K562 (cell line): ENCODE measurements at regions not wholly inside any gene's neighbourhood (a gene's known extent, or its start where the extent isn't known, plus 50 kb on each side); places are given as distances from the start of the nearest gene placed in this dataset.

Experiments used
- ATAC-seq: fragments of 200-7000 bp; cut with Tn5 transposase; 3 replicates; pipeline ENCODE4 v1.9.1; 2020; ENCODE audit warnings: moderate library complexity
- BruUV-seq: library from RNA; stranded (reverse); fragments of 400-500 nt; replicated peaks from 2 replicates; lab custom pipeline; 2021; lab: Mats Ljungman, UMichigan
- CTCF ChIA-PET: fragments of 300-600 bp; formaldehyde crosslinking; extraction: SDS; loops from one replicate; lab custom pipeline; 2021; ENCODE audit warnings: low intra/inter-chr PET ratio; lab: Yijun Ruan, JAX
- POLR2A ChIA-PET: fragments of 300-600, 350-650 bp; sonication (Branson Sonifier 250); formaldehyde crosslinking; extraction: SDS; loops from one replicate; lab custom pipeline; 2021; ENCODE audit warnings: antibody characterized with exemption, inconsistent platforms; lab: Yijun Ruan, JAX
- DNase-seq, 4 experiments: peaks; one replicate each; pipeline versions ENCODE4 v3.0.0 to v3.0.0-alpha.2; 2011 to 2018; ENCODE audit warnings: low spot score in 3 of 4, mixed read lengths in 3 of 4; ENCODE audit errors: extremely low read depth in 1 of 4
- FAIRE-seq: peaks from 2 replicates; lab custom pipeline; 2011; peaks lifted over from hg19 to GRCh38; lab: Jason Lieb, UNC
- H2AFZ ChIP-seq: 2 replicates; pipeline ENCODE4 v1.6.0; 2011; ENCODE audit warnings: low read depth, low read length, control low read depth, inconsistent platforms
- H3K27ac ChIP-seq: fragments of 200-600 bp; 3 replicates; pipeline ENCODE4 v1.8.0; 2011; ENCODE audit warnings: low read depth, mild to moderate bottlenecking, control low read depth, inconsistent platforms, low read length, moderate library complexity, mixed read lengths; ENCODE audit errors: extremely low read depth
- H3K27me3 ChIP-seq, 2 experiments: fragments of 300-600 bp in 1 of 2; 2 replicates in 1 of 2; 3 replicates in 1 of 2; pipeline versions ENCODE4 v1.6.0 to v1.8.0; 2011; ENCODE audit warnings: inconsistent platforms in 2 of 2, low read length in 2 of 2, mild to moderate bottlenecking in 1 of 2, mixed read lengths in 1 of 2, moderate library complexity in 1 of 2; ENCODE audit not compliant: control insufficient read depth in 2 of 2, insufficient read depth in 2 of 2
- H3K36me3 ChIP-seq: fragments of 300-600 bp; 3 replicates; pipeline ENCODE4 v1.8.0; 2011; ENCODE audit warnings: mild to moderate bottlenecking, low read length, inconsistent platforms; ENCODE audit not compliant: control insufficient read depth, insufficient read depth
- H3K4me1 ChIP-seq, 2 experiments: fragments of 200-600 bp in 1 of 2; replicated peaks in 1 of 2; 2 replicates in 1 of 2; 3 replicates in 1 of 2; pipeline versions ENCODE4 v1.5.1 to v1.8.0; 2011; ENCODE audit warnings: inconsistent platforms in 2 of 2, low read length in 2 of 2, mild to moderate bottlenecking in 1 of 2, mixed read lengths in 1 of 2, moderate library complexity in 1 of 2; ENCODE audit not compliant: control insufficient read depth in 2 of 2, insufficient read depth in 2 of 2
- H3K4me2 ChIP-seq: 2 replicates; pipeline ENCODE4 v1.6.1; 2011; ENCODE audit warnings: low read length, control low read depth, inconsistent platforms, mixed read lengths; ENCODE audit not compliant: insufficient read depth
- H3K4me3 ChIP-seq: fragments of 200-600 bp; sonication (generic), shearing (Covaris generic); 2 replicates; pipeline ENCODE4 v1.5.1; 2016; ENCODE audit warnings: control low read depth, inconsistent platforms
- H3K79me2 ChIP-seq: fragments of 200-600 bp; 3 replicates; pipeline ENCODE4 v1.8.0; 2011; ENCODE audit warnings: low read length, inconsistent platforms; ENCODE audit not compliant: control insufficient read depth, insufficient read depth
- H3K9ac ChIP-seq, 2 experiments: 2 replicates each; pipeline versions ENCODE4 v1.6.0 to v1.6.1; 2011; ENCODE audit warnings: low read depth in 2 of 2, low read length in 2 of 2, control low read depth in 1 of 2, inconsistent platforms in 1 of 2, mild to moderate bottlenecking in 1 of 2, mixed read lengths in 1 of 2; ENCODE audit not compliant: insufficient read depth in 1 of 2
- H3K9me1 ChIP-seq: one replicate; pipeline ENCODE4 v1.6.0; 2011; ENCODE audit warnings: inconsistent platforms, mild to moderate bottlenecking, low read length, moderate library complexity; ENCODE audit not compliant: control insufficient read depth, insufficient read depth
- H3K9me3 ChIP-seq: replicated peaks from 2 replicates; pipeline ENCODE4 v1.5.1; 2011; ENCODE audit warnings: low read depth, low read length, inconsistent platforms; ENCODE audit not compliant: control insufficient read depth, insufficient read depth
- H4K20me1 ChIP-seq: replicated peaks from 2 replicates; pipeline ENCODE4 v1.6.1; 2011; ENCODE audit warnings: low read length, inconsistent platforms, mixed read lengths; ENCODE audit not compliant: control insufficient read depth, insufficient read depth
- C11orf30 ChIP-seq: fragments of 450-650 bp; IDR thresholded peaks from 2 replicates; pipeline ENCODE4 v1.6.1; 2016; ENCODE audit warnings: low read depth, mild to moderate bottlenecking
- EP300 ChIP-seq: IDR thresholded peaks from 2 replicates; pipeline ENCODE4 v1.6.1; 2012; ENCODE audit warnings: low read length, improper control_type of control experiment
- EWSR1 ChIP-seq: fragments of 450-650 bp; IDR thresholded peaks from 2 replicates; pipeline ENCODE4 v1.6.1; 2018; ENCODE audit warnings: borderline replicate concordance, mild to moderate bottlenecking, low read depth, moderate library complexity; ENCODE audit not compliant: partially characterized antibody
- HEY1 ChIP-seq: fragments of 250-450 bp; sonication (Bioruptor Pico); IDR thresholded peaks from 2 replicates; pipeline ENCODE4 v1.5.0; 2020; ENCODE audit warnings: mild to moderate bottlenecking, moderate library complexity, borderline replicate concordance
- HMGN3 ChIP-seq: IDR thresholded peaks from 2 replicates; pipeline ENCODE4 v1.6.1; 2011; ENCODE audit warnings: borderline replicate concordance, low read depth, mild to moderate bottlenecking, mixed read lengths, low read length; ENCODE audit not compliant: insufficient read length; ENCODE audit errors: extremely low read depth
- NFXL1 ChIP-seq: fragments of 450-650 bp; formaldehyde crosslinking; IDR thresholded peaks from 2 replicates; pipeline ENCODE4 v1.4.0; 2021; ENCODE audit warnings: mild to moderate bottlenecking
- SREBF1 ChIP-seq: fragments of 150-350 bp; IDR thresholded peaks from 2 replicates; pipeline ENCODE4 v1.6.1; 2014; ENCODE audit warnings: antibody characterized with exemption, low read depth, low read length, borderline replicate concordance
- TCF7L2 ChIP-seq: fragments of 150-350 bp; IDR thresholded peaks from 2 replicates; pipeline ENCODE4 v1.6.1; 2016; ENCODE audit warnings: low read depth, mild to moderate bottlenecking, low read length, moderate library complexity
- TEAD4 ChIP-seq, 2 experiments: sonication (generic) in 1 of 2; formaldehyde crosslinking in 1 of 2; IDR thresholded peaks; 2 replicates each; pipeline versions ENCODE4 v1.6.1 to v1.8.0; 2012 to 2022; ENCODE audit warnings: borderline replicate concordance in 1 of 2, inconsistent platforms in 1 of 2, low read length in 1 of 2, mild to moderate bottlenecking in 1 of 2, missing genetic modification reagents in 1 of 2
- ZNF354B ChIP-seq: fragments of 250-450 bp; sonication (Bioruptor Pico); IDR thresholded peaks from 2 replicates; pipeline ENCODE4 v1.4.0; 2020
- ZNF592 ChIP-seq: fragments of 450-650 bp; IDR thresholded peaks from 2 replicates; pipeline ENCODE4 v1.6.1; 2017; ENCODE audit warnings: antibody characterized with exemption, mild to moderate bottlenecking
- WGBS: fragments of 100-300 bp; shearing (Covaris generic); methylation state at CpG from one replicate; pipeline ENCODE4 v1.1.6; 2016; ENCODE audit warnings: low coverage, mixed read lengths; ENCODE audit not compliant: insufficient coverage; ENCODE audit errors: missing lambda C conversion rate; 5-methylcytosine and 5-hydroxymethylcytosine counted together
- in situ Hi-C: fragments of 300-500 bp; cut with MboI; formaldehyde crosslinking; loops from 4 replicates; pipeline ENCODE4 v1.15.0; 2018; ENCODE audit warnings: inconsistent platforms, mixed read lengths
- intact Hi-C: fragments of 100-400 bp; cut with micrococcal nuclease; formaldehyde crosslinking; loops from 2 replicates; pipeline ENCODE4 v1.14.2; 2022
- TF ChIP-seq, protein P1 (sequence below), 2 experiments: fragments of 450-650 bp in 1 of 2; IDR thresholded peaks; 2 replicates each; pipeline ENCODE4 v1.6.1; 2011 to 2017; ENCODE audit warnings: low read depth in 2 of 2, antibody characterized with exemption in 1 of 2, borderline replicate concordance in 1 of 2, low read length in 1 of 2, mild to moderate bottlenecking in 1 of 2, mixed read lengths in 1 of 2; ENCODE audit not compliant: control insufficient read depth in 1 of 2

DNA sequence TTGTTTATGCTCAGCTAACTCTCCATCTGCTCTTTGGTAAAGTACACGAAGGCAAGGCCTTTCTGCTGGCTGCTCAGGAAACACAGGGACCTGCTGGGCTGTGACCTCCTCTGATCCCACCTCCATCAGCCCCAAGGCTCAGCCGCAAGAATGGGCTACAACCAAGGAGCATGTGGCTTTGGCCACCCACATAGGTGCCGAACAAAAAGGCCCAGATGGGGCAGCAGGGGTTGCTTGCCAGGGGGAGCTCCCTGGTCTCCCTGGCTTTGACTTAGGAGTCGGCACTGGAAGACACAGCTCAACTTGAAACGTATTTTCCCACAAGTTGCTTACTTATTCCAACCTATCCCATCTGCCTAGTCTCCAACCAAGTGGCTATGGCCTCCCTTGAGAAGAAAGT, 461.1 kb downstream of the ICE1 start (continued):
- no peak for TF ChIP-seq ZNF354B (CRISPR knock-in tag)
- TF ChIP-seq SREBF1: no peak
- no peak for TF ChIP-seq HEY1 (CRISPR knock-in tag)
- TF ChIP-seq HMGN3: no peak
- TF ChIP-seq NFXL1 (CRISPR knock-in tag): no peak
- no peak for TF ChIP-seq TEAD4 (IDR thresholded peaks at IDR 0.05; ENCODE audit: low read length)
- no peak for TF ChIP-seq TEAD4 (CRISPR knock-in tag; IDR thresholded peaks at IDR 0.05; ENCODE audit: borderline replicate concordance)
- no peak for TF ChIP-seq TCF7L2

GRCh38 chr5:5883146-5883545, 460.7 kb downstream of the ICE1 start:
- H3K4me1 ChIP-seq: peaks cover 0 to 7% of the 10 kb centered on the region in 2 experiments; a peak in 2 of 5 replicates
- POLR2A ChIA-PET: no interaction called here
- intact Hi-C loops: no loop called here
- TF ChIP-seq C11orf30: no peak
- TF ChIP-seq ZNF592: no peak
- TF ChIP-seq, protein P1, sequence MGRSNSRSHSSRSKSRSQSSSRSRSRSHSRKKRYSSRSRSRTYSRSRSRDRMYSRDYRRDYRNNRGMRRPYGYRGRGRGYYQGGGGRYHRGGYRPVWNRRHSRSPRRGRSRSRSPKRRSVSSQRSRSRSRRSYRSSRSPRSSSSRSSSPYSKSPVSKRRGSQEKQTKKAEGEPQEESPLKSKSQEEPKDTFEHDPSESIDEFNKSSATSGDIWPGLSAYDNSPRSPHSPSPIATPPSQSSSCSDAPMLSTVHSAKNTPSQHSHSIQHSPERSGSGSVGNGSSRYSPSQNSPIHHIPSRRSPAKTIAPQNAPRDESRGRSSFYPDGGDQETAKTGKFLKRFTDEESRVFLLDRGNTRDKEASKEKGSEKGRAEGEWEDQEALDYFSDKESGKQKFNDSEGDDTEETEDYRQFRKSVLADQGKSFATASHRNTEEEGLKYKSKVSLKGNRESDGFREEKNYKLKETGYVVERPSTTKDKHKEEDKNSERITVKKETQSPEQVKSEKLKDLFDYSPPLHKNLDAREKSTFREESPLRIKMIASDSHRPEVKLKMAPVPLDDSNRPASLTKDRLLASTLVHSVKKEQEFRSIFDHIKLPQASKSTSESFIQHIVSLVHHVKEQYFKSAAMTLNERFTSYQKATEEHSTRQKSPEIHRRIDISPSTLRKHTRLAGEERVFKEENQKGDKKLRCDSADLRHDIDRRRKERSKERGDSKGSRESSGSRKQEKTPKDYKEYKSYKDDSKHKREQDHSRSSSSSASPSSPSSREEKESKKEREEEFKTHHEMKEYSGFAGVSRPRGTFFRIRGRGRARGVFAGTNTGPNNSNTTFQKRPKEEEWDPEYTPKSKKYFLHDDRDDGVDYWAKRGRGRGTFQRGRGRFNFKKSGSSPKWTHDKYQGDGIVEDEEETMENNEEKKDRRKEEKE (IDR thresholded peaks at IDR 0.05; ENCODE audit: borderline replicate concordance in 1 of 2, control insufficient read depth in 1 of 2, low read depth in 2 of 2, low read length in 1 of 2): no peak
- TF ChIP-seq EP300: no peak
- no peak for TF ChIP-seq EWSR1

More at GRCh38 chr5:5883146-5883545, 460.7 kb downstream of the ICE1 start:
- FAIRE-seq: no peak
- Histone ChIP-seq H3K4me3 (no peak overlapping the region), H3K9me3 (no peaks in the 10 kb centered on the region), H3K9me1 (no peaks in the 10 kb centered on the region), H3K27ac (no peak overlapping the region), H2AFZ (no peak overlapping the region), H3K9ac (no peak overlapping the region), H3K4me2 (no peak overlapping the region), H3K36me3 (no peaks in the 10 kb centered on the region), H4K20me1 (0 out of 2 replicates have a peak, but pooled peaks cover 3% of the 10 kb centered on the region), H3K79me2 (no peaks in the 10 kb centered on the region), H3K27me3 (peaks cover 7 to 11% of the 10 kb centered on the region in 2 experiments; a peak in 4 of 5 replicates)
- no TSS peak for BruUV-seq
- CTCF ChIA-PET: no interaction called here
- no peak for ATAC-seq
- in situ Hi-C loops: no loop called here
- WGBS: 0% methylated on average over 5 of the region's 5 CpGs
- DNase-seq: no peak
